COLO668 (cell line): ENCODE measurements at regions not wholly inside any gene's neighbourhood (a gene's known extent, or its start where the extent isn't known, plus 50 kb on each side); places are given as distances from the start of the nearest gene placed in this dataset.

Source experiments
- DNase-seq: peaks from one replicate; lab custom pipeline; 2025; ENCODE audit not compliant: unreplicated experiment; lab: John Stamatoyannopoulos, UW

DNA sequence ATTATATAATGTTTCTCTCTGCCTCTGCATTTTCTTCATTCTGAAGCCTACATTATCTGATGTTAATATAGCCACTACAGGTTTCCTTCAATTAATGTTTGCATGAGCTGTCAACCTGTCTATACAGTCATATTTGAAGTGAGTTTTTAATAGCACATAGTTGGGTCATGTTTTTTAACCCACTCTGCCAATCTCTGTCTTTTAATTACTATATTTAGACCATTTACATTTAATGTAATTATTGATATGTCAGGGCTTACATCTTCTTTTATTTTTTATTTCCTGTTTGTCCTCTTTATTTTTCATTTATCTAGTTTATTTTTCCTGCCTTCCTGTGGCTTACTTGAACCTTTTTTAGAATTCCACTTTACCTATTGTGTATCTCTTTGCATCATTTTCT lies 124.3 kb upstream of the PDE1C start:
- DNase-seq: no peak

DNA sequence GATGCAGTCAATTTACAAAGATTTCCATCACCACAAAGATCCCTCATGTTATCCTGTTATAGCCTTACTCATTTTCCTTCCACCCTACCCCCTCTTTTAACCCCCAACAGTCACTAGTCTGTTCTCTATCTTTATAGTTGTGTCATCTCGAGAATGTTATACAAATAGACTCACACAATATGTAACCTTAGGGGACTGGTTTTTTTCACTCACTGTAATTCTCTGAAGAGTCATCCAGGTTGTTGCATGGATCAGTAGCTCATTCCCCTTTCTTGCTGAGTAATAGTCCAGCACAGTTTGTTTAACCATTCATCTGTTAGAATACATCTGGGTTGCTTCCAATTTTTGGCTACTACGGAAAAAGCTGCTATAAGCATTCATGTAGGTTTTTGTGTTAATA lies 121.1 kb upstream of the PDE1C start:
- DNase-seq: no peak

DNA sequence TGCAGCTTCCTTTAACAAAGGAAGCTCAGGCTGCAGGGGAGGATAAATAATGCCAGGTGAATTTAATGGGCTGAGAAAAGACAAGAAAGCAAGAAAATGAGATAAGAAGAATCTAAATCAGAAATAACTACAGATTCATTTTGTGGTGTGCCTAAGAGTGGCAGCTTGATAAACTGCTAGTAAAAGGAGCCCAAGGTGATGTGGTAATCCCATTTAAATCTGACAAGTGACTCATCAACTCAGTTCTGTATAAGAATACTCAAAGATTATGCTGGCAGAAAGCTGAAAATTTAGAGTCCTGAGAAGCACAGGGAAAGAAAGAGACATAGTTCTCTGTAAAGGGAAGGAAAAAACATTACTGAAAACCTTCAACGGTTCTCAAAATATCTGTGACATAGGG lies 109.4 kb upstream of the PDE1C start:
- DNase-seq: no peak

DNA sequence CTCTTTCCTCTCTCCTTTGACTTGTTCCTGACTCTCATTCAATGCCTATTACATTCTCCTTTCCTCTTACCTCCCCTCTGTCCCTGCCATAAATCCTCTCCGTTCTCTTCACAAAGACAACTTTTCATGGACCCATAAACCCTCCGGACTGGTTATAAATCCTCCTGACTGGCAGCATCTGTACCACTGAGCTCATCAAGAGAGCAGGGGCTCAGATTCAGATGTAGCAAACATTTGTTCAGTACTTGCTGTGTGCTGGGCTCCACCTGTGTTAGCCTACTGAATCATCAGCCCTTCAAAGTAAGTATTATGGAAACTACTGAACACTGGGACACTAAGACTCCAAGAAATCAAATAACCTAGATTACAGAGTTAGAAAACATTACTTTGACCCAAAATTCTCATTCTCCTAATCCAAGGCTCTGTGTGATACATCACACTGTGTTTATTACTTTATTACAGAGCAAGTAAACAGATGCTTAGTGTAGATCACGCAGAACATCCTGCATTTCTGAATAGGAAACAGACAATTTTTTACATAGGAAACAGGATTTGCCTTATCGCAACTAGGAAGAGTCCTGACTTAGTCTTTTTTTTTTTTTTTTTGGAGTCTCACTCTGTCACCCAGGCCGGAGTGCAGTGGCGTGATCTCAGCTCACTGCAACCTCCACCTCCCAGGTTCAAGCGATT lies 108.6 kb upstream of the PDE1C start:
- DNase-seq: no peak

DNA sequence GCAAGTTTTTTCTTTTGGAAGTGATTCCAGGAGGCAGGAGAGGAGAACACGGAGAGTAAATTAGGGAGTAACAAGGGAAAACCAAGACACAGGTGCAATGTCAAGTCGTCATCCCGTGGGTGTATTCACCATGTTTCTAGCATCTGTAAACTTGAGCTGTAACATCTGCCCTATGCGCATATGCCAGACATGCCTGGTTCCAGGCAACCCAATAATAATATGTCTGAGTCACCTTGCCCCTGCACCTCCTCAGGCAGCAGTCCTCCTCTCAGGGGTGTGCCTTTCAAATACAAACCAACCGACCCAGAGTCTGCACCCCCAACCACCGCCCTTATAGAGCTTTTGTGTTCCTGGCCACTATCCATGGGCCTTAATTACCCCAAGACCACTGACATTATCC lies 107.0 kb upstream of the PDE1C start:
- no peak for DNase-seq

DNA sequence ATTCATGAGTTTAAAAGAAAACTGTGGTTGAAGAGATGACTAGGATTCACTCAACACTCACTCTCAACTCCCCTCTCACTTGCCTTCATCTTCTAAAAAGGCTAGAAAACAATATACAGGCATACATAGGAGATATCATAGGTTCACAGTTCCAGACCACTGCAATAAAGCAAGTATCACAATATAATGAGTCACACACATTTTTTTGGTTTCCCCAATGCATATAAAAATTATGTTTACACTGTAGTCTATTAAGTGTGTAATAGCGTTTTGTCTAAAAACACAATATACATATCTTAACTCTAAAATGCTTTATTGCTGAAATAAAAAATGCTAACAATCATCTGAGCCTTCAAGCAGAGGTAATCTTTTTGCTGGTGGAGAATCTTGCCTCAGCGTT lies 104.9 kb upstream of the PDE1C start:
- DNase-seq: no peak

DNA sequence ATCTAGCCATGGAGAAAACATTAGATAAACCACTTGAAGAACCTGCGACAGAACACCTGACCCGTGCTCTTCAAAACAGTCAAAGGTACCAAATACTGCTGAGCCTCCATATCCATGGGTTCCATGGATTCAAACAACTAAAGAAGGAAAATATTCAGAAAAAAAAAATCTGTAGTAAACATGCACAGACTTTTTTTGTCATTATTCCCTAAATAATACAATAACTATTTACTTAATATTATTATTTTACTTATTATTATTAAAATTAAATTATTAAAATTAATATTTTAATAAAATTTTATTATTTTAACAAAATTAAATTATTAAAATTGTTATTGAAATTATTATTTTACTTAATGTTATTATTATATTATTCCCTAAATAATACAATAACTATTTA lies 101.0 kb upstream of the PDE1C start:
- DNase-seq: no peak

DNA sequence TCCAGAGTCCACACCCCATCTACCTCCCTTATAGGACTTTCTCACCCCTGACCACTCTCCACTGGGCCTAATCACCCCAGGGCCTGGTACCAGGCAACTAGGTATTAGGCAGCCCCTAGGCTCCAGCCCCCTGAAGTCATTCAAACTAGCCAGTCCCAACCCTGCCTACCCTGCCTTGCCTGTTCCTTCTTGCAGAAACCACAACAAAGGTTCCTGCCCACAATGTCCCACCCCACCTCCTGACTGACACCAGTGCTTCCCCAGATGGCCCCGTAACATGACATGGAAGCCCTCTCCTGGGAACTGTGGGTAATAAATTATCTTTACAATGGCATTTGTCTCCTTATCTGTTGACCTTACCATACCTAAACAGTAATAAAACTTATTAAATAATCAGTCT lies 100.6 kb upstream of the PDE1C start:
- no peak for DNase-seq

DNA sequence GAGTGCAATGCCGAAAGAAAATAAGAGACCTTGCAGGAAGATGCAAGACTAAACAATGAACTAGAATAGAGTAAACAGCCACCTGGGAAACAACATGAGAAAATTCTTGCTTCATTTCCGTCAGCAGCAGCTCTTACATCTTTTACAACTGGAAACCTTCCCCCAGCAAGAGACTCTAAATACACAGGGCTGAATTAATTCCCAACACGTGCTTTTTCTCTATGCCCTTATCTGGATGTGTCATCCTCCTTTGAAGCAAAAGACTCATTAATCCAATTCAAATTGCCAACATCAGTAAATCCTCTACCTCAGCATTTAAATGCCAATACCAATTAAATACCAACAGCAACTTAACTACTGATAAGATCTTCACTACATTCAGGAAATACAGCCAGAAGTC lies 99.0 kb upstream of the PDE1C start:
- no peak for DNase-seq

DNA sequence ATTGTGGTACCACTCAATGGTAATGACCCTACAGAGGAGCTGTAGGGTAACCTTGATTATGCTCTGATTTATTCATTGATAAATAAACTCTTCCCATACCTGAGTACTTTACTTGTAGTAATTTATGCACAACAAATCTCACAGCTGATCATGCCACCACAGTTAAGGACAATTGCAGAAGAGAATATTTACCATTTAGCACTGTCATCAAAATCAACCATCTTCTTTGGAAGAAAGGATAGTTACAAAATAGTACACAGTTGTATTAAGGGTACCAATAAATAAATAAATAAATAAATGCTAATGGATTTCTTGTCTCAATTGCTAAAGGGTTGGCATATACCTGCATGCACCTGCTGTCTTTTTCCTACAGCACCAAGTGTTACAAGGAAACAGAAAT lies 97.6 kb upstream of the PDE1C start:
- DNase-seq: no peak

DNA sequence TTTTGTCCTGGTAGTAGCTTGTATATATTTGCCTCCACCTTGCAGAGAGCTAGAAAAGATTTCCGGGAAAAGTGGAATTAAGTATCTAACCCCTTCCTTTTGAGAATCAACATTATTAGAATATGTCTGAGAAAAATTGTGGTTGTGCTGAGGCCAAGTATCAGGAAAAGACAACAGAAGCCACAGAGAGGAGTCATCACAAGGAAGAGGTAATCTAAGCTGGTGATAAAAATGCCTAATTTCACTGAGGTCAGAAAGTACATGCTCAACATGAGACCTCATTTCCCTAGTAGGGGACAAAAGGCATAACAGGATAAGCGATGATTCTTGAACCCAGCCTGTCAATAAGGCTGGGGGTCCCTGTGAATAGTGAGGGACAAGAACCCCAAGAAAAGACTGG lies 97.0 kb upstream of the PDE1C start:
- no peak for DNase-seq

DNA sequence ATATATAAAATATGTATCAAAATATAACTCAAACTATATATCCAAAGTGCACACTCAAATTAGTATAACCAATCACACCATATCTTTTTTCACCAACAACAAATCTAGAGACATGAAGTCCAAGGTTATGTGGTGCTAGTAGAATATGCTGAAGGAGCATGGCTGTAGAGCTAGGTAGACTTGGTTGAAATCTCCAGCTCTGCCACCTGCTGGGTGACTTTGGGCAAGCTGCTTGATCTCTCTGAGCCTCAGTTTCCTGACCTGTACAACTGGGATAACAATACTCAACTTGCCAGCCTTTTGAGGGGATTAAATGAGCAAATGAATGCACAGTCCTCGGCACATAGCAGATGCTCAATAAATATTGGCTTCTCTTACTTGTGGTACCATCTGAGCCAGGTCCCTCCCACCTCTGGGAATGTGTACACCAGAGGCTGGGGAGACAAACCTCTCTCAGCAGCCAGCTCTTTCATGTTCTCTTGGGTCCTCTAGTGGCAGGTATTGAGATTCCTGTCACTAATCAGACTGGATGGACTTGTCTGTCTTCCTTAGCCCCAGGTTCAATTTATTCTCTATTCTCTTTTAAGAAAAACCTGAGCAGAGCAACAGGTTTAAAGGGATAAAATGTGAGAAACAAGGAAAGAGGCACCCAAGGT lies 94.3 kb upstream of the PDE1C start:
- DNase-seq: no peak

DNA sequence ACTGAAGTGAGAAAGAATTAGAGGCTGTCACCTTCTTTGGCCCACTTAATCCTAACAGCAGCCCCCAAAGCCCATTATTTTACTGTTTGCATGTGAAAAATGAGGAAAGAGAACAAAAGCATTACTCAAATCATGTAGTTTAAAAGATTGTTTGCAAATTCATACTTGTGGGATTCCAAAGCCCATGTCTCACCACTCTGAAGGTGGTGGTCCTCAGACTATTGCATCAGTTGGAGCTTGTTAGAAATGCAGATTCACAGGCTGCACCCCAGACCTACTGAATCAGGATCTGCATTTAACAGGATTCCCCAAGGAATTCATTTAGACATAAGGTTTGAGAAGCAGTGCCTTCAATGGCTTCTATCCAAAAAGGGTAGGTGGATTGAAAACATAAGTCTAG lies 93.7 kb upstream of the PDE1C start:
- DNase-seq: no peak

DNA sequence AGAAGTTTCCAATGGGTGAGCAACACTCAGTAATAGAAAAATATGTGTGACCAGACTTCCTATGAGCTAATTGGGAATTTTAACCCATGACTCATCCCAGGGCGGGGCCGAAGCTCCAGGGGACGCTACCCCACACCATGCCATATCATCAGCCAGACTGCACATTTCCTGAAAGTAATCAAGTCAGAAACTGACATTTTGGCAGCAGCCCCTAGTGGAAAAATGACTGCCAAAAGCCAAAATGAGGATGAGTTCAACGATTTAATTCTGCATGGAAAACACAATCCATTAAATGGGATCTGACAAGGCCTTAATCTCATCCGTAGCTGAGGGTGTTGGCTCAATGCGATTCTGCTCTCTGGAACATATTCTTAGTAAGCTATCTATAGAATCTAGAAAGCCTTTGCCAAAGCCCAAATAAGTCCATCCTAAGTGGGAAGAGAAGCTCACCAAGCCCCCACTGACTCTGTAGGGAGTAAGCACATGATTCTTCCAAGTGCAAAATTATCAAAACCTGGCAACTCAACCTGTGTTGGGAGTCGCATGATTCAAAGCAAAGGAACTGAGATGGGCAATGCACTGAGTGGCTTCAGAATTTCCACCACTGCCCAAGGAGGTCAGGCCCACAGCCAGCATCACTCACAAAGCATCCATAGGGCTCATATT lies 93.1 kb upstream of the PDE1C start:
- DNase-seq: no peak

DNA sequence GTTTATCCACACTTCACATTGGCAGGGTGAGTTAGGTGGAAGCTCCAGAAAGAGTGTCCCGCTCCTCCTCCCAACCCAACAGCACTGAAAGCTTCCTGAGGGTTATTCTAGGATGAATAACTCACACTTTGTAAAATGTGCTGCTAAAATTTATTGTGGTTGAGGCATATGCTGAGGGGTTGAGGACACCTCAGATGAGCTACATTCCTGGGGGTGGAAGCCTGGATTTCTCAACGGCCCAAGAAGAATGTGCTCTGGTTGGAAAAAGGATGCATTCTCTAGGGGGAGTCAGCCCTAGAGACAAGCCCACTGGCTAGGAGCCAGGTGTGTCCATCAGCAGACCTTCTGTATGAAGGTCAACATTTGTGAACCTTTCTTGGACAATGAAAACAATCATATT lies 91.5 kb upstream of the PDE1C start:
- DNase-seq: no peak

DNA sequence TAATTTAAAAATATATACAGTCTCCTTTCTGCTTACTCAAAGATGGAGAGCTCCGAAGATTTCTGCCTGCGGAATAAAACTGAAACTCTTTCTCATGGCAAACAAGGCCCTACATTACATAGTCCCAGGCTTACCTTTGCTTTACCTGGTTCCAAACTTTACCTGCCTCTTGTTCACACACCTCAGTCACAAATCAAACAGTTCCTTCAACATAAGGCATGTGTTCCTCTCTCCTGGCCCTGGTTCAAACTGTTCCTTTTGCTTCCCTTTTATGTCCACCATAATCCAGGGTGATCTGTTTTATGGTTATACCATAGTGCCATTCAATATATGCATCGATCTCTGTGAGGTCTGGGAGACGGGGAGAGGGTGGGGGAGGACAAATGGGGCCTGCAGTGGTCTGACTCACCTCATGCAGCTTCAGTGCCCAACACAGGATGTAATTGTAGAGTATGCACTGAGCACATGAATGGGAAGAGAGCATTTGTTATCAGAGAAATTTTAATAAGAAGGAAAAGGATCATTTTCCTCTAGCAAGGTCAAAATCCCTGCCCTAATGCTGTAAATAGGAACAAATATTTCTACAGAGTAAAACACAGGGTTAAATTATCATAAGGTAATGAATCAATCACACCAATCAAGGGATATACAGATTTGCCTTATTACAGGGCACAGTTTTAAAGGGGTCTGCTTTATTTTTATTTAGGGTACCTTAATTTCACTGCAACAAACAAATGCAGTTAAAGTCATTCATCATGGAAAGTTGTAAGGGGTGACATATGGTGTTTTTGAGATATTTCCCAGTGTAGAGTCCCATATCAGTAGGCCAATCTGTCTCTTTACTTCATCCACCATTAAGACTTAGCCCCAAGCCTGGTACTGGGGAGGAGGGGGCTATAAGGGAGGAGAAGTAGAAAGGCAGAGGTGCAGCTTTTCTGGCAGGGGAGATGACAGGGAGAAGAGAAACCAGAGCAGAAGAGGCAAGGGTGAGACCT lies 88.8 kb upstream of the PDE1C start:
- no peak for DNase-seq

DNA sequence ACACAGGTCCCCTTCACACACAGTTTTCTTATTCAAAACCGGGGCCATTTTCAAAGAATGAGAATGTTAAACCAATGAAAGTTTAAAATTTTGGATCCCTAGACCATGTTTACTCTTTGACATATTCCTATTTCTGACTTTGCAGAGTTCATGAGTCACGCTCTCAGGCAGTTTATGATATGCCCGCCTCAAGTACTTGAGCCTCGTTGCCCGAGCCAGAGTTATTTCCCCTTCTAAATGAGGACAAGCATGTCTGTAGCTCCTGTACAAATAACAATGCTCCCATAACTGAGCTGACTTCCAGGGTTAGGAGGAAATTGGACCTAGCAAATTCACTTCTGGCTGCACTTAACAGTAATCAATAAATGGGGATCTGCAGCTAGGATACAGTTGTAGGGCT lies 87.9 kb upstream of the PDE1C start:
- DNase-seq: no peak

DNA sequence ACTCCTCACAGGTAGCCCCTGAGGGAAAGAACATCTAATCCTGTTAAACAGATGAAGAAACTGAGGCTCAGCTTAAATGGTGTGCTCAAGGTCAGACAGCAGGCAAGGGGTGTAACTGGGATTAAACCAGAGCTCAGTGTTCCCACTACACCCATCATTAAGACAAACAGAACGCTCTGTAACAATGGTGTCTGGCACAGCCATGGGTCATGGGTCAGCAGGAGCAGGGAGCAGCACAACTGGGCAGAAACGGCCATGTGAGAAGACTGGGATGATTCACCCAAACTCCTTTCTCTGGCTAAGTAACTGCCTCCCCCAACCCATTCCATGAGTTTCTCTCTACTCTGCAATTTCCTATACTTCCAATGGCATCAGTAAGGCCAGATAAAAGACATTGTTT lies 85.5 kb upstream of the PDE1C start:
- DNase-seq: no peak

DNA sequence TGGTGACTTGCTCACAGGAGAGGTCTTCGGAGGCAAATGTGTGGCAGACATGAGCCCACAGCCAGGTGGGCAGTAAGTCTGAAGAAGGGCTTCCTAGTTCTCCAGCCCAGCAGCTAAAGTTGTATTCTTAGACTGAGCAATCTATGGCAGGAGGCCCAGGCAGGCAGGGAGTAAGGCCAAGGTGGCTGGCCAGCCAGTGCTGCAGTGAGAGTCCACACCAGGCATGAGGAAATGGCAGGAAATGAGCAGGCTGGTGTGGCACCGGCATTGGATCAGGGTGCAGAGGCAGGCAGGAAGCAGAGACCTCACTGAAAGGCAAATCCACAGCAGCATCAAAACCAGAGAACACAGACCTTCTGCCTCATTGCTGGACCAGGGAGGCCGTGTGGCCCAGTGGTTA lies 84.6 kb upstream of the PDE1C start:
- DNase-seq: no peak

DNA sequence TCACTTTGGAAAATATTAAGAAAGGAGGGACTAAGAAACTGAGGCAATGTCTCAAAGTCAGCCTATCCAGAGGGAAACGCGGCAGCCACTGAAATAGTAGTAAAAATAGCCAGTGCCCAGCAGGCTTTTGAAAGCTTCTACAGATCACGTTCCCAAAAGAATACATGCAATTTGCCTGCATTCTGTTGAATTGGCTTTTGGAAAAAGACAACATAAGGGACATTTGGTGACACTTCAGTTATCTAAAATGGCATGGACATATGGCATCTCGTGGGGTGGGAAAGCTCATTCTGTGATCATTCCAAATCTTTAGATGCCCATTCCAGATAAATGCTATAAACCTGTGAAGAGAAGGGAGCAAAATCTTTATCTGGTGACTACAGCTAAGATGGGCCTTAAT lies 82.8 kb upstream of the PDE1C start:
- DNase-seq: no peak

DNA sequence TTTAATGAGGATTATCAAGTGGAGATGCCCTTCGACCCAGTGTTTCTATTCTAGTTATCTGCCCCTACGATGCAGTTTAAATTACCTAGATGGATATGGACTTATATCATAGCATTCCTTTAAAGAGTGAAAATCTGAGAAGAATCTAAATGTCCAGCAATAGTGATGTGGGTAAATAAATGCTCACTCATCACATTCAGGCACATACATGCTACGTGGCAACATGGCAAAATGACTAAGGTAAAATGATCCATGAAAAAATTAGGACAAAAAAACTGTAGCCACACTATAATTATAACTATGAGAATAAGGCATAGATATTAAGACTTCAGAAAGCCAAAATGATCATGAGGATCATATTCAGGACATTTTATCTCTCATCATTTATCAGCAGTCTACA lies 82.4 kb upstream of the PDE1C start:
- no peak for DNase-seq
